H7 (cell line): ENCODE measurements at regions not wholly inside any gene's neighbourhood (a gene's known extent, or its start where the extent isn't known, plus 50 kb on each side); places are given as distances from the start of the nearest gene placed in this dataset.

Source experiments
- DNase-seq: peaks from one replicate; pipeline ENCODE4 v3.0.0; 2012
- H3K27me3 ChIP-seq: 2 replicates; pipeline ENCODE4 v1.6.0; 2011; ENCODE audit warnings: mild to moderate bottlenecking, low read length; ENCODE audit not compliant: control insufficient read depth, insufficient read depth
- H3K36me3 ChIP-seq: replicated peaks from 2 replicates; pipeline ENCODE4 v1.5.1; 2011; ENCODE audit warnings: low read length; ENCODE audit not compliant: control insufficient read depth, insufficient read depth
- H3K4me3 ChIP-seq: 2 replicates; pipeline ENCODE4 v1.5.1; 2011; ENCODE audit warnings: low read depth, mild to moderate bottlenecking, control low read depth, low read length, moderate library complexity; ENCODE audit not compliant: insufficient read depth

DNA sequence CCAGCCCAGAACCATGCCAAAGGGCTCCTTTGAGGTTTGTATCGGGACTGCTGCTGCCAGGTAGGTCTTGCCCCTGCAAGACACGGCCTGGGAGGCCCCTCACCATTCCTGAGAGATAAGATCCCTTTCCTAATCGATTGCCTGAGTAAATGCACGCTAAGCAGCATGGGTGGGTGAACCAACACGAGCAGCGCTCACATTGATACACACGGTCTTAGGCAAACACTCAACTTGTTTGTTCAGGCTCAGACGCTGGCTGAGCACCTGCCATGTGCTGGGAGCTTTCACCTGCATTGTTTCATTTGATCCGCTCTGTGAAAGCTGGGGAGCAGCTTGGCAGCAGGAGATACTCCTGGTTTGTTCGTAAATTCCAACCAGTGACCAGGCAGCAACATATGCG, 76.9 kb upstream of the NEURL1B start:
- no peaks in the 10 kb centered on the region for H3K36me3 ChIP-seq
- H3K4me3 ChIP-seq, result no peak overlapping the region
- no peaks in the 10 kb centered on the region for H3K27me3 ChIP-seq
- DNase-seq, result no peak

DNA sequence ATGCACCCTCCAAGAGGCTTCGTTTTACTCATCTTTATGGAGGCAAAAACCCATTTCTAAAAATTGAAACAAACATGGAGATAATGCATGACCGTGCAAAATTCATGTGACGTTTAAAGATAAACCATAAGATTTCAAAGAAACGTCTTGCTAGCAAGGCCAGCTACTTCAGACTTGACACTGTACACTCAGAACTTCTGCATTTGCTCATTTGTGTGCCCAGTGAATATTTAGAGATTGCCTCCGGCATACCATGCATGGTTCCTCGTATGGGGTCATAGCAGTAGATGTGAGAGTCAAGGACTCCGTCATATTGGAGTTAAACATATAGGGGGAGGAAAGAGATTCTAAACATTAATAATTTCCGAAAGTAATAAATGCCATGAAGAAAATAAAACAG, 78.6 kb upstream of the NEURL1B start:
- Histone ChIP-seq H3K27me3 (no peaks in the 10 kb centered on the region), H3K4me3 (no peak overlapping the region), H3K36me3 (no peaks in the 10 kb centered on the region)
- DNase-seq, result no peak

DNA sequence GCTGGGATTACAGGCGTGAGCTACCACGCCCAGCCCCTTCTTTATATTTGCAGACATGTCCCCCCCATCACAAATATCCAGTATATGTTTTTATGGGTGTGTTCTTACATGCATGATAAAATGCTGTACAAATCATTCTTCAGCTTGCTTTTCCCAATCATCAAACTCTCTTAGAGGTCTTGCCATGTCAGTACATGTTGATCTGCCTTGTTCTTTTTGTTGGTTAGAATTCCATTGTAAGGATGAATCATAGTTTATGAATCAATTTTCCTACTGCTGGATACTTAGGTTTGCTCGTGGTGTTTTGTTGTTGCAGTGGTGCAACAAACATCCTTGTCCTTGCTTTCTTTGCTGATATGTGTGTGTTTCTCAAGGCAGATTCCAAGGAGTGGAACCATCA, 79.9 kb upstream of the NEURL1B start:
- DNase-seq, result no peak
- no peaks in the 10 kb centered on the region for H3K27me3 ChIP-seq

DNA sequence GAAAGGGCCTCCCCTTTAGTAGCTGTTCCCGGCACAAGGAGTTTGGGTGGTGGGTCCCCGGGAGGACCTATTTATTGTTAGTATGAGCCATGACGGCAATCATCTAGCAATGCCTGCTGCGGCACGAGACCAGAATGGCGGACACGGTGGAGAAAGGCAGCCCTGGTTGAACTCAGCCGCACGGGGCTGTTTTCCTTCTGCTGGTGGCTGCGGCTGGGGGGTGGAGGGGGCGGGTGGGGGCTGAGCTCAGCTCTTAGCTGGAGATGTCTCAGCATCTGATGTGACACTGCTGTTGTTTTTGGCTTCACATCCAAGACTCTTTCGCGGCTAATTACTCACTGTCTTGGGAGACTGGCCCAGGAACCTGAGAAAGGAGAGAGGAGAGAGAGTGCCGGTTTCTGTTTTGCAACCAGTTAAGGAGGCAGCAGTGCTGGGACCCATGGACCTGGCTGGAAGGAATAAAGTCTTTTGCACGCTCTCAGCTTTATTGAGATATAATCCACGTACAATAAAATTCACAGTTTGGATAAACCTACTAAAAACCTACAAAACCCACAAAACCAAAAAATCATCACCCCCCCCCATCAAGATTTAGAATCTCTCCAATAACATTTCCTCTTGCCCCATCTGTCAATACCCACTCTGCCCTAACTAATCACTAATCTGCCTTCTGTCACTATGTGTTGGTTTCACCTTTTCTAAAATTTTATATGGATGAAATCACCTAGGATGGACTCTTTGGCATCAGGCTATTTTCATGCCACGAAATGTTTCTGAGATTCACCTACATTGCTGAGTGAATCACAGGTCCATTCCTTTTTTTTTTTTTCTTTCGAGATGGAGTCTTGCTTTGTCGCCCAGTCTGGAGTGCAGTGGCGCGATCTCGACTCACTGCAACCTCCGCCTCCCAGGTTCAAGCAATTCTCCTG, 81.8 kb upstream of the NEURL1B start:
- Histone ChIP-seq H3K27me3 (no peaks in the 10 kb centered on the region), H3K36me3 (no peaks in the 10 kb centered on the region), H3K4me3 (no peak overlapping the region)
- DNase-seq, result no peak

More for the DNA sequence above, 79.9 kb upstream of the NEURL1B start:
- Histone ChIP-seq H3K36me3 (no peaks in the 10 kb centered on the region), H3K4me3 (no peak overlapping the region)

DNA sequence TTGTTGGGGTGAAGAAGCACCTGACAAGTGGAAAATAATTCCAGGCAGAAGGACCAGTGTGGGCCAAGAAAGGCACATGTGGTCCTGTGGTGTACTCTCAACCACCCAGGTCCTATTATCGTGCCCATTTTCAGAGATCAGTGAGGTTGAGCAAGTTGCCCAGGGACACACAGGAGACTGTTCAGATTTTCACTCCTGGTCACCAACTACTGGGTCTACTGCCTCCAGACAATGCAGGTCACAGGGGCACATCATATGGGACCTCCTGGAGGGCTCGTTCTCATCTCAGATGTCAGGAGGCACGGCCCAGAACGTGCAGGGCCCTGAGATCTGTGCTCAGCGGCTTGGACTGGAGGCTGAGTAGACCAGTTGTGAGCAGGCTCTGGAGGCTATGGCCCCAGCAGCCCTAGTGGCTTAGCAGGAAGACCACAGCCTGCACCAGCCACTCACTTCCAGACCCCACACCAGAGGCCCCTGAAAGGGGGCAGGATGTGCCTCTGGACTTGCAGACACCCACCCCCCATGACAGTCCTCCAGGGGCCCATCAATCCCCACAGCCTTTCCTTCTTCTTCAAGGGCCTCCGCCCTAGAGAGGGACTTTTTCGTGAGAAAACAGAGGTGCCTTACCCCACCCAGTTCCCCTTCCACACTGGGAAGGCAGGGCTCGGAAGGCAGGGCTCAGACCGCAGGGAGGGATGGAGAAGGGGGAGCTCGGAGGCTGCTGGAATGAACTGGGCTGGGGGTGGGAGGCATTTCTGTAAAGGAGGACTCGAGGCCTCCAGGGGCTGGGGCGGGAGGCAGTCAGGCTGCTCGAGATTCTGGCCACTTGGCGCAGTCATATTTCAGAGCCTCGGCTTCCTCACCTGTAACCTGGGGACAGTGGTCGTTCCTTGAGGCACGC, 82.7 kb upstream of the NEURL1B start:
- DNase-seq, result no peak
- no peaks in the 10 kb centered on the region for H3K36me3 ChIP-seq
- H3K27me3 ChIP-seq, result no peaks in the 10 kb centered on the region
- no peak overlapping the region for H3K4me3 ChIP-seq

DNA sequence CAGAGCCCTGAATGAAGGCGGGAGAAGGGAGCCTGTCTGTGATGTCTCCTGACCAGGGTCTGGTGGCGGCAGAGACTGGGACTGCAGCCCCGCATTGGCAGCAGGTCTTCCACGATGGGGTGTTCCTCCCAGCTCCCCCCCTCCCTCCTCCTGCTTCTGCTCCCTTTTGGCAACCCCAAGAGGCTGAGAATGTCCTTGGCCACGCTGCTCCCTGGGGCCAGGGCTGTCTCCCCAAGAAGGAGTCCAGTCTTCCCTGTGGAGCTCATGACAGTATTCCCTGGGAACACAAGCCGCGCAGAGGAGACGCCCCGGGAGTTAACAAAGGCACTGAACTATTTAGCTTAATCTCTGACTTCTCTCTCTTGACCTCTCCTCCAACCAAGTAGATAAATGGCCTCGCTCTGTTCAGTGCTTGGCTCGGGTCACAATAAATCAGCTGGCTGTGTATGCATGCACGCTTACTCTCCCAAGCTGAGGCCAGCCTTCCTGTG, 84.0 kb upstream of the NEURL1B start:
- DNase-seq, result peak; percentile 70
- no peak overlapping the region for H3K4me3 ChIP-seq

DNA sequence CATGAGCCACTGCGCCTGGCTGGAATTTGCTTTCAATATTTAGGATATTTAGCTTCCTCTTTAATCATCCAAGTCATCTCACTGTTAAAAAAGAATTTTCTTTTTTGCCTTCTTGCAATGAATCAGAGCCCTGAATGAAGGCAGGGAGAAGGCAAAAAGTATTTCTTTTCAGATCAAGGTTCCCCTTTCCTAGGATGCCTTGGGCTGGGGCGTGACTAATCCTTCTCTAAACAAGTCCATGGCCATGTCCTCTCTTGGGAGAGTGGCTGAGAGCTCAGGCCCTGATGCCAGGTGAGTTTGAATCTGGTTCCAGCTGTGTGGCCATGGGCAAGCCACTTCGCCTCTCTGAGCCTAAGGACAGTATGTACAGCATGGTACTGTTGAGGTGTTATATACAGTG, 84.8 kb upstream of the NEURL1B start:
- Histone ChIP-seq H3K27me3 (no peaks in the 10 kb centered on the region), H3K4me3 (no peak overlapping the region), H3K36me3 (no peaks in the 10 kb centered on the region)
- no peak for DNase-seq

More for the DNA sequence above, 84.0 kb upstream of the NEURL1B start:
- Histone ChIP-seq H3K27me3 (no peaks in the 10 kb centered on the region), H3K36me3 (no peaks in the 10 kb centered on the region)

DNA sequence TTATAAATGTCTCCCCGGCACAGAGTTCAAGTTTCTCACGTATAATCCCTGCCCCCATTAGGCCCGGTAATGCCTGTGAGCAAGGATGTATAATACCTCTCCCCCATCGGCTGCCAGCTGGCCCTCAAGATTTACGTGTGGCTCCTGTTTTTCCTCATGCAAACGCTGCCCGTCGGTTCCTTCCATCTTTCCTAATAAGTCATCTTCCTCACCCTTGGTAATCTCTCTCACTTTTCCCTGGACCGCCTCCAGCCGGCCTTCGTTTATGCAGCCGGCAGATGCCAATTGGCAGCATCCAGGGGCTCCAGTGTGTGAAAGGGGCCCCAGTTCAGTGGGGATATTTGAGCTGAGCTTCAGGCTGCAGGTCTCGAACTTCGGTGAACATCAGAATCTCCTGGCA, 86.5 kb upstream of the NEURL1B start:
- no peaks in the 10 kb centered on the region for H3K36me3 ChIP-seq

DNA sequence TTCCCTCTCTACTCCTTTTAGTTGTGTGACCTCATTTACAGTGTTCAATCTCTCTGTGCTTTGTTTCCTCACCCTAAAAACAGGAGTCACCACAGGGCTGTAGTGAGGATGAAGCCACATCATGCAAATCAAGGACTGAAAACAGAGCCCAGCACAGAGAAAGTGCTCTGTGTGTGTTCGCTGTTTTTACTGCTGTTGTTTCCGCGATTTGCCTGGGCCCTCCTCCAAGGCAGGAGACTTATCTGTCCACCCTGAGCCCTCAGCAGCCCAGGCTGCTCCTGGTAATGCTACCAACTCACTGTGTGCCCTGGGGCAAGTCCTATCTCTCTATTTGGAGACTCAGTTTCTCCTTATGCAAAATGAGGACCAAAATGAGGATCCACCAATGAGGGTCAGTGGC, 87.2 kb upstream of the NEURL1B start:
- no peak for DNase-seq
- no peaks in the 10 kb centered on the region for H3K27me3 ChIP-seq
- no peak overlapping the region for H3K4me3 ChIP-seq
- no peaks in the 10 kb centered on the region for H3K36me3 ChIP-seq

More for the DNA sequence above, 86.5 kb upstream of the NEURL1B start:
- no peak overlapping the region for H3K4me3 ChIP-seq
- no peak for DNase-seq
- H3K27me3 ChIP-seq, result no peaks in the 10 kb centered on the region

DNA sequence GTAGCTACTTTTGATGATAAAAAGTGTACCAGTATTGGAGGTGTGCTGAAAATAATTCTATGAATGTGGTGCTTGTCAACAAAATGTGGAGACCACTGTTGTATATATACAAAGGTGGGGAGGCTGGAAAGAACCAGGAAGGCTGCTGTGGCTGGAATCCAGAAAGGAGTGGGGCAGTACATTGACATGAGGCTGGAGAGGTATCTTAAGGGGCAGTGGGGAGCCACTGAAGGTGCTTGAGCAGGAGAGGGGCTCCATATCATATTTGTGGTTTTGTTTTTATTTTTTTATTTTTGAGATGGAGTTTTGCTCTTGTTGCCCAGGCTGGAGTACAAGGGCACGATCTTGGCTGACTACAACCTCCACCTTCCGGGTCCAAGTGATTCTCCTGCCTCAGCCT, 87.9 kb upstream of the NEURL1B start:
- no peaks in the 10 kb centered on the region for H3K36me3 ChIP-seq
- no peak overlapping the region for H3K4me3 ChIP-seq
- no peak for DNase-seq
- no peaks in the 10 kb centered on the region for H3K27me3 ChIP-seq

DNA sequence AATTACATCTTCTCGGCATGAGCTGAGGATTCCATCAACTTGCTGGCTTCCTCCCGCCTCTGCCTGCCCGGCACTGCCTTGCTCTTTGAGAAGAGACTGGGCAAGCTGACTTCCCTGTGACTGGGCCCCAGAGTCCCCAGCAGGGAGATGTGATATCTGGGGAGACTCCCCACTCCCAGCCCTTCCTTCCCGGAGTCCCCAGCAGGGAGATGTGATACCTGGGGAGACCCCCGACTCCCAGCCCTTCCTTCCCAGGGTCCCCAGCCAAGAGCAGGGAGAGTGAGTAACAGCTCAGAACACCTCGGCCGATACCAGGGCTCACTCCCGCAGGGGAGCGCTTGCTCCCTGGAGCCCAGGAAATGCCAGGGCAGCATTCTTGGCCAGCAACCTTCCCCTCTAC, 90.1 kb upstream of the NEURL1B start:
- no peak overlapping the region for H3K4me3 ChIP-seq
- no peak for DNase-seq
- no peaks in the 10 kb centered on the region; the same call in 1 of the 2 replicates for H3K27me3 ChIP-seq
- no peaks in the 10 kb centered on the region for H3K36me3 ChIP-seq

DNA sequence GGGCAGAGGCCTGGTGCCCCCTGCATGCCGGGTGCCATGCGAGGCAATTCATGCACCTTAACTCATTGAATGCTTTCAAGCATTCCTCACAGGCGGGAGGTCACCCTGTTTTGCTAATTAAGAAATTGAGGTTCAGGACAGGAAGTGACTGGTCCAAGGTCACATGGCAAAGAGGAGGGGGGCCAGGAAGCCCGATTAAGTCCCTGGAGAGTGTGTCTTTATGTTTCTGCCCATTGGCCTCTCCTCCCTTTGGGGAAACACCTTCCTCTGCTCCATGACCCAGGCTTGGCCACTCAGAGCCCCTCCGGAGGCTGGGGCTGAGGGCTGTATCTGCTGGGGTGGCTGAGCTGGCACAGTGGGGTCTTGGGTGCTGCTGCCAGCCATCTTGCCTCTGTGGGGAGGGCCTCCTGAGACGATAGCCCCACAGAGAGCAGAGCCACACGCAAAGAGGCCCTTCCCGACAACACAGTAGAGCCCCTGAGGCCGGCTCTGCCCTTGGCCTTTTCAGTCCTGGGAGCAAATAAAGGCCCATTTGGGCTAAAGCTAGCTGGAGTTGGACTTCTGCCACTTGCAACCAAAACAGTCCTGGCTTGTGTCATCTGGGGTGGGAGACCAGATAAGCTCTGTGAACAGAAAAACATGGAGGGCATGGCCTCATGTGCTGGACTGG, 90.8 kb upstream of the NEURL1B start:
- DNase-seq, result no peak
- Histone ChIP-seq H3K4me3 (no peak overlapping the region), H3K27me3 (no peaks in the 10 kb centered on the region; the same call in 1 of the 2 replicates), H3K36me3 (no peaks in the 10 kb centered on the region)

DNA sequence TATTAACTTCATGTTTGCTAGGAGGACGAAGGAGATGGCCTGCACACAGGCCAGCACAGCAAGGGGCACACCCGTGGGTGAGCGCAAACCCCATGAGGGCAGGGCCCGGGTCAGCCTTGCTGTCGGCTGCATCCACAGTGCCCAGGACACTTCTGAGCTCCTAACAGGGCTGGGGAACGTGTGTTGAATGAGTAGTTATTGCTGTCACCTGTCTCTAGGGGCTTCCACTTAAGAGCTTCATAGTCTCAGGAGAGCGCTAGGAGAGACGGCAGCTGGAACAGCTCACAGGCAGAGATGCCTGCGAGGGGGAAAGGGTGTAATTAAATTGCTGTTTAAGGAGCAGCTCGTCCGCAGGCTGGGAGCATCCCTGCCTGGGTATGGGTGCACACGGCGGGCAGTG, 91.4 kb upstream of the NEURL1B start:
- H3K36me3 ChIP-seq, result no peaks in the 10 kb centered on the region
- H3K27me3 ChIP-seq, result no peaks in the 10 kb centered on the region; the same call in 1 of the 2 replicates
- no peak overlapping the region for H3K4me3 ChIP-seq
- DNase-seq, result no peak

DNA sequence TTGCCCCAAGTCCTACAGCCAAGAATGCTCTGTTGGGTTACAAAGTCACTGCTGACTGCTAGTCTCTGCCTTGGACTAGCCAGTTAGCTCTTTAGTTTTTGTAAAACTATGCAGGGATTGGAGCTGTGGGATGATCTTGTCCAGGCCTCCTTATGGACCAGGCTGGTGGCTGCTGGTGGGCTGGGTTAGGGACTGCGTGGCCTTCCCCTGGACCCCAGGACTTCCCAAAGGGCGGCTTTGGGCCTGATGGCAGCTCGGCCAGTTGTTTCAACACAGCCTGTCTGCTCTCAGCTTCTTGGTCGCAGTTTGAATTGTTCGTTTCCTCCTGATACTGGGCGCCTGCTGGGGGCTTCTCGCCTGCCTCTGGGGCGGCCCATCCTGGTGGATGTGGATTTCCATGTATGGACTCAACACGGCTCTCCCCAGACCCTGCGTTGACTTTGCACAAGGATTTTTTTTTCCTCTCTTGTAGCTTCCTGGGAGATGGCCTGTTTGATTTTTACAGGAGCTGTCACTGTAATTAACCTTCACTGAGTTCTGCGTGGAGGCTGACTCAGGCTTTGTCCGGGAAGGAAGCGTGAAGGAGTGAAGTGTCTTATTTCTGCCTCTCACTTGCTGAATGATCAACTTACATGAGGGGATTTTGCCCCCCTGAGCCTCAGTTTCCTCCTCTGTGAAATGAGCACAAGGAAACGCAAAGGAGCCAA, 91.9 kb upstream of the NEURL1B start:
- H3K4me3 ChIP-seq, result no peak overlapping the region
- no peaks in the 10 kb centered on the region for H3K36me3 ChIP-seq
- DNase-seq, result no peak

More for the DNA sequence above, 91.9 kb upstream of the NEURL1B start:
- no peaks in the 10 kb centered on the region; the same call in 1 of the 2 replicates for H3K27me3 ChIP-seq
